ENCODE measurements at regions not wholly inside any gene's neighbourhood (a gene's known extent, or its start where the extent isn't known, plus 50 kb on each side); places are given as distances from the start of the nearest gene placed in this dataset.

DNA sequence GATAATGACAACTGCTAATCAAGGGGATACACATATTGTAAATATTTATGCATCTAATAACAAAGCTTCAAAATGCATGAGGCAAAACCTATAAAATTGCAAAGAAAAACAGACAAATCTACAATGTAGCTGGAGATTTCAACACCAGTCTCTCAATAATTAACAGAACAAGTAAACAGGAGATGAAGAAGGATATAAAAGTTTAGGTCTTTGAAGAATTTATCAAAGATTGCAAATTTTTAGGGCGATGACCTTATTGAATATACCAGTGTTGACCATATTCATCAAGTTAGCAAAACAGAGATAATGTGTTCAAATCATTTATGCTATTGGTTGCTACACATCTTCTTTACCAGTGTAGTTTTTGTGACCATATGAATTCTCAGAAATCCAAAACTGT is 237.8 kb upstream of the SGK1 start:
- WGBS: 96% methylated on average over 1 of the region's 1 CpG
- no peak for TF ChIP-seq POLR2AphosphoS5 (IDR thresholded peaks at IDR 0.05)
- no peak for TF ChIP-seq POLR2A (IDR thresholded peaks at IDR 0.05)
- TF ChIP-seq, protein P1, sequence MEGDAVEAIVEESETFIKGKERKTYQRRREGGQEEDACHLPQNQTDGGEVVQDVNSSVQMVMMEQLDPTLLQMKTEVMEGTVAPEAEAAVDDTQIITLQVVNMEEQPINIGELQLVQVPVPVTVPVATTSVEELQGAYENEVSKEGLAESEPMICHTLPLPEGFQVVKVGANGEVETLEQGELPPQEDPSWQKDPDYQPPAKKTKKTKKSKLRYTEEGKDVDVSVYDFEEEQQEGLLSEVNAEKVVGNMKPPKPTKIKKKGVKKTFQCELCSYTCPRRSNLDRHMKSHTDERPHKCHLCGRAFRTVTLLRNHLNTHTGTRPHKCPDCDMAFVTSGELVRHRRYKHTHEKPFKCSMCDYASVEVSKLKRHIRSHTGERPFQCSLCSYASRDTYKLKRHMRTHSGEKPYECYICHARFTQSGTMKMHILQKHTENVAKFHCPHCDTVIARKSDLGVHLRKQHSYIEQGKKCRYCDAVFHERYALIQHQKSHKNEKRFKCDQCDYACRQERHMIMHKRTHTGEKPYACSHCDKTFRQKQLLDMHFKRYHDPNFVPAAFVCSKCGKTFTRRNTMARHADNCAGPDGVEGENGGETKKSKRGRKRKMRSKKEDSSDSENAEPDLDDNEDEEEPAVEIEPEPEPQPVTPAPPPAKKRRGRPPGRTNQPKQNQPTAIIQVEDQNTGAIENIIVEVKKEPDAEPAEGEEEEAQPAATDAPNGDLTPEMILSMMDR (IDR thresholded peaks at IDR 0.05): no peak
- TF ChIP-seq EP300 (IDR thresholded peaks at IDR 0.05): no peak
- no peak overlapping the region for H3K4me3 ChIP-seq
- no peak overlapping the region for H3K27ac ChIP-seq
- DNase-seq (ENCODE audit: low spot score in 2 of 2): no peak
- no peaks in the 10 kb centered on the region for H3K36me3 ChIP-seq
- no peaks in the 10 kb centered on the region for H3K27me3 ChIP-seq
- peaks cover 10% of the 10 kb centered on the region for H3K4me1 ChIP-seq
- no peaks in the 10 kb centered on the region for H3K9me3 ChIP-seq

DNA sequence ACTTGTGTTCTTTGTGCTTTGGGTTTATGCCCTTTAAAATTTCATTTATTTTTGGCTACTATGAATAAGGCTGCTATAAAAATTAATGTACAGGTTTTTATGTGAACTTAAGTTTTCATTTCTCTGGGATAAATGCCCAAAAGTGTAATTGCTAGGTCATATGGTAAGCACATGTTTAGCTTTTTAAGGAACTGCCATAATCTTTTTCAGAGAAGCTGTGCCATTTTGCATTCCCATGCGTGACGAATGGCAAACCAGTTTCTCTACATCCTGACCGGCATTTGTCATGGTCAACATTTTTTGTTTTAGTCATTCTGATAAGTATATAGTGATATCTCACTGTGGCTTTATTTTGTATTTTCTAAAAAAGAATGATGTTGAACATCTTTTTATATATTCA is 236.0 kb upstream of the SGK1 start:
- no peak for DNase-seq (ENCODE audit: low spot score in 2 of 2)
- Histone ChIP-seq H3K4me1 (peaks cover 16% of the 10 kb centered on the region), H3K36me3 (no peaks in the 10 kb centered on the region), H3K4me3 (no peak overlapping the region), H3K27me3 (no peaks in the 10 kb centered on the region), H3K9me3 (no peaks in the 10 kb centered on the region), H3K27ac (no peak overlapping the region)
- TF ChIP-seq EP300 (IDR thresholded peaks at IDR 0.05) (no peak), POLR2A (IDR thresholded peaks at IDR 0.05) (no peak), POLR2AphosphoS5 (IDR thresholded peaks at IDR 0.05) (no peak)
- TF ChIP-seq, protein P1 (IDR thresholded peaks at IDR 0.05): no peak
- WGBS: 65% methylated on average over 3 of the region's 3 CpGs

DNA sequence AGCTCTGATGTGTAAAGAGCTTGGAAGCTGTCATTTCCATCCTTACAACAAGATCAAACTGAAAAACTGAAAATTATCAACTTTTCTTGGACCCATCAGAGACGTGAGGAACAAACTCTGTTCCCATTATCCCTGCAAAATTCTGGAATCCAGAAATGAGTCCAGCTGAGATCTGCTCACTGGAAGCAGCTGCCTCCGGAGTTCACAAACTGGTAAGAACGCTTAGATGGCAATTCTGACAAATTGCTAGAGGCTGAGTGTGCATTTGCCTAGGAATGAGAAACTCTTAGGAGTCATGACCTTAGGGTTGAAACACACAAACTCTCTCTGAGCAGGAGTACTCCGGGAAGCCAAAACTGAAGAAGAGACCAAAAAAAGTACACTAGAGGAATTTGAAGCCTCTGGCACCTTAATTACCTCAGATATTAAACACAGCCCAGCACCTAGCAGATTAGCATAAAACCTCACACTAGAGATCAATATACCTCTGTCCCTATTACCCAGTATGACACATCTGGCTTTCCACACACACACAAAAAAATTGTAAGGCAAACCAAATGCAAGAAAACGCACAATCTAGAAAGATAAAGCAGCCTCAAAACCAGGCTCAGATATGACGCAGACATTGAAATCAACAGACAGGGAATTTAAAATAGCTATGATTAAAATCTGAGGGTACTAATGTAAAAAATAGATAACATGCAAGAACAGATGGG is 233.5 kb upstream of the SGK1 start:
- 46% methylated on average over 6 of the region's 6 CpGs for WGBS
- H3K27ac ChIP-seq: peak overlapping the region; percentile 9

DNA sequence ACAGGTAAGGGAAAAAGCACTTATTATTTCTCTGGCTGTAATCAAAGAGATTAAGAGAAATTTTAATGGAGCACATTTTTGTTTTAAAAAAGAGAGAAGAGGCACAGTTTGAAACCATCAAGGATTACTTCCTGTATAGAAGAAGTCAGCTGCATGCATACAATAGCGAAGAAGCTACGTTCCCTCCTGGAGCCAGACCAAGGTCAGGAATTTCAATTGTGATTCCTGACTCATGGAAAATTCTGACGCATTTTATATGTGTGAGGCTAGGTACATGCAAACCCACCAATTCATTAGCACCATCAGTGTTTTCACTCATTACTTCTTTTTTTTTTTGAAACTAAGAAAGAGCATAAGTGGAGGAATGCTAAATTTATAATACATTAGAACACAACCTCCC is 232.7 kb upstream of the SGK1 start:
- Histone ChIP-seq H3K27ac (peak overlapping the region; percentile 9), H3K27me3 (no peaks in the 10 kb centered on the region), H3K9me3 (no peaks in the 10 kb centered on the region), H3K4me1 (peaks cover 16% of the 10 kb centered on the region), H3K36me3 (no peaks in the 10 kb centered on the region), H3K4me3 (no peak overlapping the region)
- 47% methylated on average over 3 of the region's 3 CpGs for WGBS
- no peak for DNase-seq (ENCODE audit: low spot score in 2 of 2)
- no peak for TF ChIP-seq POLR2AphosphoS5 (IDR thresholded peaks at IDR 0.05)

More for the DNA sequence above, 233.5 kb upstream of the SGK1 start:
- DNase-seq (ENCODE audit: low spot score in 2 of 2): no peak
- Histone ChIP-seq H3K9me3 (no peaks in the 10 kb centered on the region), H3K27me3 (no peaks in the 10 kb centered on the region), H3K36me3 (no peaks in the 10 kb centered on the region), H3K4me3 (no peak overlapping the region), H3K4me1 (peaks cover 16% of the 10 kb centered on the region)
- TF ChIP-seq POLR2A (IDR thresholded peaks at IDR 0.05) (no peak), POLR2AphosphoS5 (IDR thresholded peaks at IDR 0.05) (no peak), EP300 (IDR thresholded peaks at IDR 0.05) (no peak)
- TF ChIP-seq, protein P1 (IDR thresholded peaks at IDR 0.05): no peak

DNA sequence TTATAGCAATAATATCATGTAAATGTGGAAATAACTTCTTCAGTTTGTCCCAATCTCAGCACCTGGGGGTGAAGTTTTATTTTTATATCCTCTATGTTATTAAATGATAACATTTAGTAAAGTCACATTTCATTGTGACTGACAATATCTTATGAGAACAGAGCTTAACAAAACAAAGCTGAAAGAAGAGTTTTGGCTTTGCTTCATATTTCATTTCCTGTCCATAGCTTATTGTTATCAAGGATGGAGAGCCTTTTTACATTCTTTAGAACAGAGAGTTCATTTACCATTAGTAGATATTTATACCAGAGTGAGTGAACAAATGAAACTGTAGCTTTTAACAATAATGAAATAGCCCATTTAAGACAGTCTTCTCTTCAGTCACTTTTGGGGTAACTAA is 231.9 kb upstream of the SGK1 start:
- no peak overlapping the region for H3K4me3 ChIP-seq
- H3K9me3 ChIP-seq: no peaks in the 10 kb centered on the region
- H3K27ac ChIP-seq: no peak overlapping the region
- peaks cover 16% of the 10 kb centered on the region for H3K4me1 ChIP-seq
- no peak for TF ChIP-seq POLR2A (IDR thresholded peaks at IDR 0.05)
- TF ChIP-seq, protein P1 (IDR thresholded peaks at IDR 0.05): no peak
- TF ChIP-seq EP300 (IDR thresholded peaks at IDR 0.05): no peak
- TF ChIP-seq POLR2AphosphoS5 (IDR thresholded peaks at IDR 0.05): no peak
- DNase-seq (ENCODE audit: low spot score in 2 of 2): no peak
- H3K36me3 ChIP-seq: no peaks in the 10 kb centered on the region
- H3K27me3 ChIP-seq: no peaks in the 10 kb centered on the region

Data from suprapubic skin (tissue), 4 donors.